Parathyroid adenoma (tissue), 2 donors: ENCODE measurements at regions not wholly inside any gene's neighbourhood (a gene's known extent, or its start where the extent isn't known, plus 50 kb on each side); places are given as distances from the start of the nearest gene placed in this dataset.

Source experiments
- H2AFZ ChIP-seq: fragments of 300-600 bp; sonication (generic); one replicate; pipeline ENCODE4 v1.7.0; 2017; ENCODE audit warnings: antibody characterized with exemption, mild to moderate bottlenecking
- H3K27ac ChIP-seq: fragments of 300-600 bp; sonication (generic); one replicate; pipeline ENCODE4 v1.7.0; 2017
- H3K27me3 ChIP-seq: fragments of 300-600 bp; sonication (generic); one replicate; pipeline ENCODE4 v1.7.0; 2017; ENCODE audit warnings: low read length; ENCODE audit not compliant: control insufficient read depth, insufficient read depth
- H3K36me3 ChIP-seq: fragments of 300-600 bp; sonication (generic); one replicate; pipeline ENCODE4 v1.7.0; 2017; ENCODE audit warnings: low read length; ENCODE audit not compliant: control insufficient read depth, insufficient read depth
- H3K4me1 ChIP-seq: fragments of 300-600 bp; sonication (generic); one replicate; pipeline ENCODE4 v1.7.0; 2017; ENCODE audit warnings: control low read depth
- H3K4me2 ChIP-seq: fragments of 300-600 bp; sonication (generic); one replicate; pipeline ENCODE4 v1.7.0; 2017; ENCODE audit warnings: low read length
- H3K4me3 ChIP-seq: fragments of 300-600 bp; sonication (generic); one replicate; pipeline ENCODE4 v1.7.0; 2017; ENCODE audit warnings: low read depth, low read length
- H3K79me2 ChIP-seq: fragments of 300-600 bp; sonication (generic); one replicate; pipeline ENCODE4 v1.7.0; 2017; ENCODE audit warnings: control low read depth
- H3K9ac ChIP-seq: fragments of 300-600 bp; sonication (generic); one replicate; pipeline ENCODE4 v1.7.0; 2017; ENCODE audit warnings: mild to moderate bottlenecking
- H3K9me3 ChIP-seq: fragments of 300-600 bp; sonication (generic); one replicate; pipeline ENCODE4 v1.7.0; 2017; ENCODE audit warnings: low read length; ENCODE audit not compliant: control insufficient read depth
- TF ChIP-seq, protein P1 (sequence below): fragments of 300-600 bp; sonication (generic); IDR thresholded peaks from one replicate; pipeline ENCODE4 v1.7.0; 2017; ENCODE audit warnings: antibody characterized with exemption, mild to moderate bottlenecking
- donor health status: primary hyperparathyroidism.

DNA sequence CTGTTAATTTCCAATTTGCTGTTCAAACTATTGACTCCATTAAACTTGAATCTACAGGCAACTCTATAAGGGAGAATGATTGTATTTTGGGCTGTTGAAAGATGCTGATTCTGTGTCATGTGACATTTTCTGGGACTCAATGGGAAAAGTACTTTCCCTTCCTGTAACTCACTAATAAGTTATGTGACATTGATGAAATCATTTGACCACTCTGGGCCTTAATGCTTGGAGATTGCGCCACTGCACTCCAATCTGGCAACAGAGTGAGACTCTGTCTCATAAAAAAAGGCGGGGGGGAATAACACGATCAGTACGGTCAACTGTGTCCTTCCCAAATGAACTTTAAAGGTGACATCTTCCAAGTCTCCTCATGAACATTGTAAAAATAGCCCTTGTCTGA, 215.2 kb upstream of the SGO1 start:
- H2AFZ ChIP-seq: no peak overlapping the region
- TF ChIP-seq, protein P1, sequence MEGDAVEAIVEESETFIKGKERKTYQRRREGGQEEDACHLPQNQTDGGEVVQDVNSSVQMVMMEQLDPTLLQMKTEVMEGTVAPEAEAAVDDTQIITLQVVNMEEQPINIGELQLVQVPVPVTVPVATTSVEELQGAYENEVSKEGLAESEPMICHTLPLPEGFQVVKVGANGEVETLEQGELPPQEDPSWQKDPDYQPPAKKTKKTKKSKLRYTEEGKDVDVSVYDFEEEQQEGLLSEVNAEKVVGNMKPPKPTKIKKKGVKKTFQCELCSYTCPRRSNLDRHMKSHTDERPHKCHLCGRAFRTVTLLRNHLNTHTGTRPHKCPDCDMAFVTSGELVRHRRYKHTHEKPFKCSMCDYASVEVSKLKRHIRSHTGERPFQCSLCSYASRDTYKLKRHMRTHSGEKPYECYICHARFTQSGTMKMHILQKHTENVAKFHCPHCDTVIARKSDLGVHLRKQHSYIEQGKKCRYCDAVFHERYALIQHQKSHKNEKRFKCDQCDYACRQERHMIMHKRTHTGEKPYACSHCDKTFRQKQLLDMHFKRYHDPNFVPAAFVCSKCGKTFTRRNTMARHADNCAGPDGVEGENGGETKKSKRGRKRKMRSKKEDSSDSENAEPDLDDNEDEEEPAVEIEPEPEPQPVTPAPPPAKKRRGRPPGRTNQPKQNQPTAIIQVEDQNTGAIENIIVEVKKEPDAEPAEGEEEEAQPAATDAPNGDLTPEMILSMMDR: no peak

DNA sequence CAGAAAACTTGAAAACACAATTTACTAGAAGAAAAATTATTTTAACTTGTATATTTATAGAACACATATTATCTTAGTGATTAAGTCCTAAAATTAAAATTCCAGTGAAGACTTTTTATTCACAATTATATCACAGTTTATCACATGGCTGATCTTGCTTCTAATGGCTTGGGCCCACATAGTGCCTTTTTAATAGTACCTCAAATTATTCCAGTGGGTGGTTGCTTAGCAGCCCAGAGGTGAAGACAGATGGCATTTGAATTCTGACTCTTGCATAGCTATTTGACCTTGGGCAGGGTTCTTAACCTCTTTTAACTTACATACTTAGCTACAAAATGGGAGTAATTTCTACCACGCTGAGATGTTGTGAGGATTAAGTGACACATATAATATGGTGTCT, 214.7 kb upstream of the SGO1 start:
- Histone ChIP-seq H3K36me3 (no peaks in the 10 kb centered on the region), H3K4me2 (no peak overlapping the region), H3K79me2 (no peaks in the 10 kb centered on the region), H3K9me3 (no peaks in the 10 kb centered on the region), H3K27me3 (no peaks in the 10 kb centered on the region), H3K9ac (no peak overlapping the region), H3K4me3 (no peak overlapping the region), H3K4me1 (no peaks in the 10 kb centered on the region), H3K27ac (no peak overlapping the region), H2AFZ (no peak overlapping the region)
- TF ChIP-seq, protein P1: no peak

More for the DNA sequence above, 215.2 kb upstream of the SGO1 start:
- H3K4me1 ChIP-seq: no peaks in the 10 kb centered on the region
- no peak overlapping the region for H3K9ac ChIP-seq
- no peaks in the 10 kb centered on the region for H3K9me3 ChIP-seq
- H3K4me2 ChIP-seq: no peak overlapping the region
- H3K79me2 ChIP-seq: no peaks in the 10 kb centered on the region
- H3K4me3 ChIP-seq: no peak overlapping the region
- H3K27ac ChIP-seq: no peak overlapping the region
- no peaks in the 10 kb centered on the region for H3K36me3 ChIP-seq
- H3K27me3 ChIP-seq: no peaks in the 10 kb centered on the region

DNA sequence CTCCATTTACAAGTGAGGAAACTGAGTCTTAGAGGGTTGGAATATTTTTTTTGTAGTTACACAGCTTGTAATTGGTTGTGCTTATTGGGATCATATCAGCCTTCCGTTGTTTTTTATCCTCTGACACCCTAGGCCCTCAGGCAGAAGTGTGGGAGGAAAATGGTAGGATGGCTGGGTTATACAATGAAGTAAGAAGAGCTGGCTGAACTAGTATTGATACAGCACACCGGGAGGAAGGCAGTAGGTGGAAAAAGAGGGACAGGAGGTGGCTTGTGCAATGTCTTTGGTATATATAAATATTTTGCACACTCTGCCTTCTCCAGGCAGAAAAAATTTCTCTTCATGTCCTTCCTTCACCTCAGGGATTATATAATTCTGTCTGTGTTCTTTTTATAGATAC, 214.3 kb upstream of the SGO1 start:
- H3K27ac ChIP-seq: no peak overlapping the region
- no peaks in the 10 kb centered on the region for H3K36me3 ChIP-seq
- no peak overlapping the region for H3K9ac ChIP-seq
- no peaks in the 10 kb centered on the region for H3K27me3 ChIP-seq
- H3K4me3 ChIP-seq: no peak overlapping the region
- no peak overlapping the region for H3K4me2 ChIP-seq
- no peaks in the 10 kb centered on the region for H3K9me3 ChIP-seq
- TF ChIP-seq, protein P1: no peak
- no peak overlapping the region for H2AFZ ChIP-seq
- no peaks in the 10 kb centered on the region for H3K4me1 ChIP-seq
- H3K79me2 ChIP-seq: no peaks in the 10 kb centered on the region

DNA sequence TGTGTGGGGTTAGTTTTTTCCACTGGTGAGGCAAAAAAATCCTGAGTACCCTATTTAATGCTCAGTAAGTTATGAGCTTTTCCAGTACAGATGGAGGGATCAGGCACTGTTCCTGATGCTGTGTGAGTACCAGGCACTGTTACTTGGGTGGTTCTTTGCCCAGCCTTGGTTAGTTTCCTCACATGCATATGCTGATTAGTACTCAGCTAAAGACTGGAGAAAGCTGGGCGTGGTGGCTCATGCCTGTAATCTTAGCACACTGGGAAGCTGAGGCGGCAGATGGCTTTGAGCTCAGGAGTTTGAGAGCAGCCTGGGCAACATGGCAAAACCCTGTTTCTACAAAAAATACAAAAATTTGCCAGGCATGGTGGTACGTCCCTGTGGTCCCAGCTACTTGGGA, 210.3 kb upstream of the SGO1 start:
- no peaks in the 10 kb centered on the region for H3K4me1 ChIP-seq
- TF ChIP-seq, protein P1: no peak
- H3K36me3 ChIP-seq: no peaks in the 10 kb centered on the region
- H3K27ac ChIP-seq: no peak overlapping the region
- no peak overlapping the region for H3K9ac ChIP-seq
- H3K4me3 ChIP-seq: no peak overlapping the region
- H2AFZ ChIP-seq: no peak overlapping the region
- no peaks in the 10 kb centered on the region for H3K9me3 ChIP-seq
- no peaks in the 10 kb centered on the region for H3K27me3 ChIP-seq
- H3K4me2 ChIP-seq: no peak overlapping the region
- no peaks in the 10 kb centered on the region for H3K79me2 ChIP-seq

DNA sequence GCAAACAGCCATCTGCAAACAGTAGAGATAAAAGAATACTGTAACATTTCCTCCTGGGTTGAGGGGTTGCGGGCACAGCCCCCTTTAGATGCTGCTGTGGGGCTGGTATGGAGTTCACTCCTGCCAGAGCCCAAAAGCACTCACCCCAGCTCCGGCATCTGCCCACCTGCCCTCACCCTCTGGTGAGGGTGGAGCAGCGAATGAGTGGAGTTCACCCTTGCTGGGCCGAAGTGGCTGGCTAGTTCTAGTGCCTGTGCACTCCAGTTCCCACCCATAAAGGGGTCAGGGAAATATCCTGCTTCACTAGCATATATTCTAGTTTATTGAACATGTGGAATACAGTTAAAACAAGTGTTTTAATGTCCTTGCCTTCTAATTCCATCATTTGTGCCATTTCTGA, 209.7 kb upstream of the SGO1 start:
- no peaks in the 10 kb centered on the region for H3K36me3 ChIP-seq
- TF ChIP-seq, protein P1: no peak
- H3K9me3 ChIP-seq: no peaks in the 10 kb centered on the region
- H3K79me2 ChIP-seq: no peaks in the 10 kb centered on the region
- H3K27ac ChIP-seq: no peak overlapping the region
- no peak overlapping the region for H3K4me3 ChIP-seq
- H3K27me3 ChIP-seq: no peaks in the 10 kb centered on the region
- no peak overlapping the region for H3K9ac ChIP-seq
- H3K4me2 ChIP-seq: no peak overlapping the region
- H3K4me1 ChIP-seq: no peaks in the 10 kb centered on the region
- no peak overlapping the region for H2AFZ ChIP-seq
